Trophoblast cell (in vitro differentiated cells and primary cell): ENCODE measurements at regions not wholly inside any gene's neighbourhood (a gene's known extent, or its start where the extent isn't known, plus 50 kb on each side); places are given as distances from the start of the nearest gene placed in this dataset.

Experiments used
- DNase-seq, 2 donors: peaks; one replicate each; pipeline ENCODE4 v3.0.0-alpha.2; 2016
- H2AFZ ChIP-seq: 2 replicates; pipeline ENCODE4 v1.6.1; 2013; ENCODE audit warnings: low read length, moderate library complexity, mild to moderate bottlenecking; ENCODE audit not compliant: insufficient read depth, poor library complexity
- H2AK5ac ChIP-seq: 2 replicates; pipeline ENCODE4 v1.6.1; 2013; ENCODE audit warnings: mild to moderate bottlenecking, low read length
- H2BK120ac ChIP-seq: 2 replicates; pipeline ENCODE4 v1.6.1; 2013; ENCODE audit warnings: low read length, mild to moderate bottlenecking, moderate library complexity; ENCODE audit not compliant: insufficient read depth, poor library complexity
- H2BK12ac ChIP-seq: 2 replicates; pipeline ENCODE4 v1.6.1; 2013; ENCODE audit warnings: mild to moderate bottlenecking, low read length, moderate library complexity
- H2BK5ac ChIP-seq: 2 replicates; pipeline ENCODE4 v1.6.1; 2013; ENCODE audit warnings: low read length, low read depth, moderate library complexity, mild to moderate bottlenecking; ENCODE audit not compliant: poor library complexity
- H3K14ac ChIP-seq: 2 replicates; pipeline ENCODE4 v1.6.1; 2013; ENCODE audit warnings: mild to moderate bottlenecking, low read length
- H3K18ac ChIP-seq: 2 replicates; pipeline ENCODE4 v1.6.1; 2013; ENCODE audit warnings: mild to moderate bottlenecking, low read length
- H3K23ac ChIP-seq: 2 replicates; pipeline ENCODE4 v1.6.1; 2013; ENCODE audit warnings: low read length
- H3K27ac ChIP-seq: 2 replicates; pipeline ENCODE4 v1.5.1; 2013; ENCODE audit warnings: low read depth, mild to moderate bottlenecking, inconsistent platforms, low read length, moderate library complexity
- H3K27me3 ChIP-seq: 2 replicates; pipeline ENCODE4 v1.6.1; 2013; ENCODE audit warnings: inconsistent platforms, mild to moderate bottlenecking, low read length, moderate library complexity; ENCODE audit not compliant: insufficient read depth
- H3K36me3 ChIP-seq, 2 experiments: 1 replicate in 1 of 2; 2 replicates in 1 of 2; pipeline ENCODE4 v1.6.1; 2013; ENCODE audit warnings: low read length in 2 of 2, mild to moderate bottlenecking in 2 of 2, moderate library complexity in 1 of 2; ENCODE audit not compliant: insufficient read depth in 2 of 2, control insufficient read depth in 1 of 2
- H3K4ac ChIP-seq: 2 replicates; pipeline ENCODE4 v1.6.1; 2013; ENCODE audit warnings: low read depth, mild to moderate bottlenecking, low read length, moderate library complexity
- H3K4me1 ChIP-seq, 2 experiments: 1 replicate in 1 of 2; 2 replicates in 1 of 2; pipeline ENCODE4 v1.6.1; 2013; ENCODE audit warnings: low read length in 2 of 2, mild to moderate bottlenecking in 2 of 2, moderate library complexity in 1 of 2; ENCODE audit not compliant: insufficient read depth in 2 of 2, control insufficient read depth in 1 of 2
- H3K4me2 ChIP-seq: 2 replicates; pipeline ENCODE4 v1.6.1; 2013; ENCODE audit warnings: inconsistent platforms, mild to moderate bottlenecking, low read length, moderate library complexity
- H3K4me3 ChIP-seq: 2 replicates; pipeline ENCODE4 v1.5.1; 2013; ENCODE audit warnings: mild to moderate bottlenecking, low read depth, low read length, inconsistent platforms
- H3K79me1 ChIP-seq: one replicate; pipeline ENCODE4 v1.6.1; 2013; ENCODE audit warnings: low read length
- H3K79me2 ChIP-seq: 2 replicates; pipeline ENCODE4 v1.6.1; 2013; ENCODE audit warnings: low read length, mild to moderate bottlenecking; ENCODE audit not compliant: control insufficient read depth, insufficient read depth, poor library complexity
- H3K9ac ChIP-seq: 2 replicates; pipeline ENCODE4 v1.6.1; 2013; ENCODE audit warnings: mild to moderate bottlenecking, low read length
- H3K9me3 ChIP-seq: 2 replicates; pipeline ENCODE4 v1.6.1; 2013; ENCODE audit warnings: low read depth, mild to moderate bottlenecking, control low read depth, inconsistent platforms, low read length; ENCODE audit not compliant: insufficient read depth
- H4K12ac ChIP-seq: 2 replicates; pipeline ENCODE4 v1.6.1; 2013; ENCODE audit warnings: low read depth, mild to moderate bottlenecking, low read length, moderate library complexity
- H4K8ac ChIP-seq: 2 replicates; pipeline ENCODE4 v1.6.1; 2013; ENCODE audit warnings: low read depth, mild to moderate bottlenecking, low read length, moderate library complexity
- H4K91ac ChIP-seq: one replicate; pipeline ENCODE4 v1.6.1; 2013; ENCODE audit warnings: low read depth, mild to moderate bottlenecking, low read length, moderate library complexity
- WGBS: extraction: QIAGEN DNeasy Blood & Tissue Kit; methylation state at CpG from one replicate; pipeline ENCODE4 v1.1.7; 2013; ENCODE audit warnings: missing lambda C conversion rate; ENCODE audit not compliant: insufficient read length, insufficient coverage; ENCODE audit errors: extremely low coverage; 5-methylcytosine and 5-hydroxymethylcytosine counted together

GRCh38 chr5:54832858-54833257 is 152.5 kb downstream of the ESM1 start:
- H3K79me2 ChIP-seq: no peaks in the 10 kb centered on the region
- no peak overlapping the region for H3K4me3 ChIP-seq
- no peak overlapping the region for H3K18ac ChIP-seq
- no peak overlapping the region for H3K23ac ChIP-seq
- H2BK120ac ChIP-seq: no peak overlapping the region
- H3K27me3 ChIP-seq: no peaks in the 10 kb centered on the region
- no peak overlapping the region for H4K91ac ChIP-seq
- no peak overlapping the region for H3K9ac ChIP-seq
- no peaks in the 10 kb centered on the region for H3K36me3 ChIP-seq
- H2BK5ac ChIP-seq: no peak overlapping the region
- WGBS: no CpG with 5 or more reads among the region's 5 CpGs
- H2AK5ac ChIP-seq: no peak overlapping the region
- peak; percentile 26 to 34 for DNase-seq
- no peaks in the 10 kb centered on the region for H3K4me1 ChIP-seq
- H3K14ac ChIP-seq: no peak overlapping the region
- no peak overlapping the region for H4K12ac ChIP-seq
- H3K4me2 ChIP-seq: no peak overlapping the region
- H4K8ac ChIP-seq: no peak overlapping the region
- no peak overlapping the region for H3K27ac ChIP-seq
- H2AFZ ChIP-seq: no peak overlapping the region
- no peak overlapping the region for H2BK12ac ChIP-seq
- H3K79me1 ChIP-seq: peaks cover 2% of the 10 kb centered on the region
- H3K4ac ChIP-seq: no peak overlapping the region
- no peaks in the 10 kb centered on the region for H3K9me3 ChIP-seq

- no peak overlapping the region for H2AK5ac ChIP-seq
- H3K9ac ChIP-seq: no peak overlapping the region
- no peak overlapping the region for H2BK12ac ChIP-seq
- H3K79me1 ChIP-seq: peaks cover 2% of the 10 kb centered on the region
- no peak overlapping the region for H3K27ac ChIP-seq
- H3K14ac ChIP-seq: no peak overlapping the region
- H3K36me3 ChIP-seq: no peaks in the 10 kb centered on the region
- H3K79me2 ChIP-seq: no peaks in the 10 kb centered on the region
- no peaks in the 10 kb centered on the region for H3K9me3 ChIP-seq
- no peaks in the 10 kb centered on the region for H3K4me1 ChIP-seq
- H3K4ac ChIP-seq: no peak overlapping the region
- WGBS: no CpG with 5 or more reads among the region's 2 CpGs
- no peak overlapping the region for H4K91ac ChIP-seq
- H3K27me3 ChIP-seq: no peaks in the 10 kb centered on the region
- DNase-seq: no peak
- H2AFZ ChIP-seq: no peak overlapping the region
- H4K12ac ChIP-seq: no peak overlapping the region
- H3K4me2 ChIP-seq: no peak overlapping the region
- no peak overlapping the region for H2BK5ac ChIP-seq
- no peak overlapping the region for H3K18ac ChIP-seq
- H4K8ac ChIP-seq: no peak overlapping the region
- H3K4me3 ChIP-seq: no peak overlapping the region
- no peak overlapping the region for H2BK120ac ChIP-seq
- no peak overlapping the region for H3K23ac ChIP-seq
Observed at GRCh38 chr5:54832045-54832444, 153.3 kb downstream of the ESM1 start.

- no CpG with 5 or more reads among the region's 4 CpGs for WGBS
- DNase-seq: no peak
- H2AK5ac ChIP-seq: no peak overlapping the region
Observed at GRCh38 chr5:54831233-54831632, 154.2 kb downstream of the ESM1 start.

GRCh38 chr5:54829676-54830535 is 155.5 kb downstream of the ESM1 start:
- H3K14ac ChIP-seq: no peak overlapping the region
- H3K36me3 ChIP-seq: no peaks in the 10 kb centered on the region
- no peak for DNase-seq
- H2BK12ac ChIP-seq: no peak overlapping the region
- H3K79me2 ChIP-seq: no peaks in the 10 kb centered on the region
- H3K79me1 ChIP-seq: peaks cover 2% of the 10 kb centered on the region
- no peaks in the 10 kb centered on the region for H3K9me3 ChIP-seq
- no peaks in the 10 kb centered on the region for H3K4me1 ChIP-seq
- no peak overlapping the region for H3K9ac ChIP-seq
- H2AK5ac ChIP-seq: no peak overlapping the region
- no peak overlapping the region for H2BK120ac ChIP-seq
- no peaks in the 10 kb centered on the region for H3K27me3 ChIP-seq
- no peak overlapping the region for H4K8ac ChIP-seq
- H3K4me3 ChIP-seq: no peak overlapping the region
- H4K91ac ChIP-seq: no peak overlapping the region
- no peak overlapping the region for H3K18ac ChIP-seq
- H4K12ac ChIP-seq: no peak overlapping the region
- no peak overlapping the region for H2AFZ ChIP-seq
- WGBS: no CpG with 5 or more reads among the region's 4 CpGs
- no peak overlapping the region for H3K27ac ChIP-seq
- H3K23ac ChIP-seq: no peak overlapping the region
- no peak overlapping the region for H2BK5ac ChIP-seq
- no peak overlapping the region for H3K4ac ChIP-seq
- H3K4me2 ChIP-seq: no peak overlapping the region

More at GRCh38 chr5:54831233-54831632, 154.2 kb downstream of the ESM1 start:
- H2AFZ ChIP-seq: no peak overlapping the region
- H3K4ac ChIP-seq: no peak overlapping the region
- no peak overlapping the region for H3K18ac ChIP-seq
- no peak overlapping the region for H3K4me3 ChIP-seq
- no peak overlapping the region for H4K91ac ChIP-seq
- no peak overlapping the region for H4K8ac ChIP-seq
- no peaks in the 10 kb centered on the region for H3K79me2 ChIP-seq
- no peak overlapping the region for H3K14ac ChIP-seq
- no peak overlapping the region for H2BK12ac ChIP-seq
- no peak overlapping the region for H2BK5ac ChIP-seq
- H3K27me3 ChIP-seq: no peaks in the 10 kb centered on the region
- no peak overlapping the region for H2BK120ac ChIP-seq
- H3K36me3 ChIP-seq: no peaks in the 10 kb centered on the region
- no peak overlapping the region for H3K4me2 ChIP-seq
- H3K9me3 ChIP-seq: no peaks in the 10 kb centered on the region
- no peaks in the 10 kb centered on the region for H3K4me1 ChIP-seq
- no peak overlapping the region for H3K9ac ChIP-seq
- no peak overlapping the region for H4K12ac ChIP-seq
- no peak overlapping the region for H3K23ac ChIP-seq
- peaks cover 2% of the 10 kb centered on the region for H3K79me1 ChIP-seq
- no peak overlapping the region for H3K27ac ChIP-seq
